ENCODE measurements at regions not wholly inside any gene's neighbourhood (a gene's known extent, or its start where the extent isn't known, plus 50 kb on each side); places are given as distances from the start of the nearest gene placed in this dataset.

- no peak for TF ChIP-seq CTCF (IDR thresholded peaks at IDR 0.05)
- no peak for TF ChIP-seq POLR2AphosphoS5 (IDR thresholded peaks at IDR 0.05; ENCODE audit: insufficient read depth in 1 of 2, low read depth in 1 of 2)
- TF ChIP-seq POLR2A (IDR thresholded peaks at IDR 0.05) = no peak
Observed at GRCh38 chr18:75624869-75625268, 197.4 kb upstream of the SMIM21 start.
